AG10803 (cell line): ENCODE measurements at regions not wholly inside any gene's neighbourhood (a gene's known extent, or its start where the extent isn't known, plus 50 kb on each side); places are given as distances from the start of the nearest gene placed in this dataset.

Source experiments
- DNase-seq: peaks from one replicate; pipeline ENCODE4 v3.0.0; 2010; ENCODE audit warnings: low read depth
- H3K4me3 ChIP-seq: 2 replicates; pipeline ENCODE4 v1.5.1; 2011; ENCODE audit warnings: mild to moderate bottlenecking, low read length, control low read depth
- TF ChIP-seq, protein P1 (sequence below): conservative IDR thresholded peaks from 2 replicates; pipeline ENCODE4 v1.5.1; 2011; ENCODE audit warnings: mild to moderate bottlenecking, low read length, control low read depth, inconsistent platforms

DNA sequence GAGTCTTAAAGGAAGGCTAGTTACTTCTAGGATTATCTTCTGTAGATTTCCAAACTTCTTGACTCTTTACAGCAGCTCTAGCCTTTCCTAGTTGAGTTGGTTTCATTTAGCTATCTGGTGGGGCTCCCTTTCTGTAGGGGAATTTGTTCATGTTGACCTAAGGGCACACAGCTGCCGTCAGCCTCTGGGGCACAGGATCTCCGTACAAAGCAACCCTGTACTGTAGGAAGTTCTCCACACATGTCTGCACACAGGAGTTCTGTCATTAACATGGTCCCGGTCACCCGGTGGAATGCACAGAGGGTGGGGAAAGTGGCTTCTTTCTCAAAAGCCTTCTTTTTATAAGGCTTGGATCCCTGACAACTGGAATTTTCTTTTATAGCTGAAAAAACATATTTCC lies 88.7 kb upstream of the TNIK start:
- no peak for DNase-seq
- no peak overlapping the region for H3K4me3 ChIP-seq
- TF ChIP-seq, protein P1, sequence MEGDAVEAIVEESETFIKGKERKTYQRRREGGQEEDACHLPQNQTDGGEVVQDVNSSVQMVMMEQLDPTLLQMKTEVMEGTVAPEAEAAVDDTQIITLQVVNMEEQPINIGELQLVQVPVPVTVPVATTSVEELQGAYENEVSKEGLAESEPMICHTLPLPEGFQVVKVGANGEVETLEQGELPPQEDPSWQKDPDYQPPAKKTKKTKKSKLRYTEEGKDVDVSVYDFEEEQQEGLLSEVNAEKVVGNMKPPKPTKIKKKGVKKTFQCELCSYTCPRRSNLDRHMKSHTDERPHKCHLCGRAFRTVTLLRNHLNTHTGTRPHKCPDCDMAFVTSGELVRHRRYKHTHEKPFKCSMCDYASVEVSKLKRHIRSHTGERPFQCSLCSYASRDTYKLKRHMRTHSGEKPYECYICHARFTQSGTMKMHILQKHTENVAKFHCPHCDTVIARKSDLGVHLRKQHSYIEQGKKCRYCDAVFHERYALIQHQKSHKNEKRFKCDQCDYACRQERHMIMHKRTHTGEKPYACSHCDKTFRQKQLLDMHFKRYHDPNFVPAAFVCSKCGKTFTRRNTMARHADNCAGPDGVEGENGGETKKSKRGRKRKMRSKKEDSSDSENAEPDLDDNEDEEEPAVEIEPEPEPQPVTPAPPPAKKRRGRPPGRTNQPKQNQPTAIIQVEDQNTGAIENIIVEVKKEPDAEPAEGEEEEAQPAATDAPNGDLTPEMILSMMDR, result no peak

DNA sequence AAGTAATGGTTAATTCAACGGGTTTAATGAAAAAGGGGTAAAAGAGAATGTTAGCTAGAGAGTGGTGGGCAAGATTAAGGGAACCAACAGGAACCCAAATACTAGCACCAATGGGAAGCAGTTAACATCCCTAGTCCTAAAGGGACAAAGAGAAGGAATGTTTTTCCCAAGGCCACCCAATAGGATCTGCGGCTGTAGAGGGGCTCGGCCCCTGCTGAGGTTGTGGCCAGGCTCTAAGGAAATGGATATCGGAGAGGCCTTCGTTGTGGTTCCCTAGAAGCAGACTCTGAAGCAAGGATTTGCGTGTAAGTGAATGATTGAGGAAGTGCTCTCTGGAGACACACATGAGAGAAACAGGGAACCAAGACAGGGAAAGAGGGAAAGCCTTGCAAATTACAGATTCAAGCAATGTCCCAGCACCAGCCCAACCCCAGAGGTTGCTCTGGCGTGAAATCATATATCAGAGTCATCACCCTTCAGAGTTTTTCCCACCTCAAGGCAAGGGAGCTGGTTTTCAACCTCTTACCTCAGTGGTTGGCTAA lies 83.6 kb upstream of the TNIK start:
- TF ChIP-seq, protein P1, result no peak
- no peak overlapping the region for H3K4me3 ChIP-seq
- DNase-seq, result no peak

DNA sequence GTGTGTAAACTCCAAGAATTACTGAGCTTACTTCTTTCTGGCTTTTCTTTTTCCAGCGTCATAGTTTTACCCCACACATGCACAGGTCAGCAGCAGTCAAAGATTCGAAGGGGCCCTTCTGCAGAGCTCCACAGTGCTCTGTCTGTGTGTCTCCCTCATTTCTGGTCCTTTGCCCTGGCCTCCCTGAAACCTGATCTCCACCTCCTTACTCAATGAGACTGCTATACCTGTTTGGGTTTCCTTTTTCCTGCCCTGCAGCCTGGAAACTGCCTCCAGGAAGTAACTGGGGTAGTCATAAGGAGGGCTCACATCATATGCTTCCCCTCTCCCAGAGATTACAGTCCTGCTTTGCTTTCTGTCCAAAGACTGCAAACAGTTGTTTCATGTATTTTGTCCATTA lies 82.8 kb upstream of the TNIK start:
- H3K4me3 ChIP-seq, result no peak overlapping the region
- DNase-seq, result no peak
- TF ChIP-seq, protein P1, result no peak

DNA sequence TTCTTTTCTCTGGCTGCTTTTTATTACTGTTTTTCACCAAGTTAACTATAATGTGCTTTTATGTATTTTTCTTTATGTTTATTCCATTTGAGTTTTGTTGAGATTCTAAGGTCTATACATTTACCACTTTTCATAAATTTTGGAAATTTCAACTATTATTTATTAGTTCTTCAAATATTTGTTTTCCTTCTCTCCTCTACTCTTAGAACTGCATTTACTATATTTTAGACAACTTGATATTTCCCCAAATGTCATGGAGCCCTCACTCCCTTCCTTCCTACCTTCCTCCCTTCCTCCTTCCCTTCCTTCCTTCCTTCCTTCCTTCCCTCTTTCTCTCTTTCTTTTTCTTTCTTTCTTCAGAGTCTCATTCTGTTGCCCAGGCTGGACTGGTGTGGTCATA lies 81.4 kb upstream of the TNIK start:
- TF ChIP-seq, protein P1, result no peak
- no peak for DNase-seq
- no peak overlapping the region for H3K4me3 ChIP-seq

DNA sequence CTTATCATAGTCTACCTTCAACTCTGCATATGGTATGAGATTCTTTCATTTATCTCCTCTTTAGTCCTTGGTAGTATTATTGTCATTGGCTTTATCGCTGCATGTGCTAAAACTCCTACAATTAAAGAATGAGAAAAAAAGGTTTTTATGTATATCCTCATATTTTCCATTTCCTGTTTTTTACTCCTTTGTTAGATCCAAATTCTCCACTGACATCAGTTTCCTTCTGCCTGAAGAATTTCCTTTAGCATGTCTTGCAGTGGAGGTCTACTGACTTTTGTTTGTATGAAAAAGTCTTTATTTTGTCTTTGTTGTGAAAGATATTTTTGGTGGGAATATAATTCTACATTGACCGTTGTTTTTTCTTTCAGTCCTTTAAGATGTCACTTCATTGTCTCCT lies 81.0 kb upstream of the TNIK start:
- no peak overlapping the region for H3K4me3 ChIP-seq
- TF ChIP-seq, protein P1, result no peak
- DNase-seq, result no peak

DNA sequence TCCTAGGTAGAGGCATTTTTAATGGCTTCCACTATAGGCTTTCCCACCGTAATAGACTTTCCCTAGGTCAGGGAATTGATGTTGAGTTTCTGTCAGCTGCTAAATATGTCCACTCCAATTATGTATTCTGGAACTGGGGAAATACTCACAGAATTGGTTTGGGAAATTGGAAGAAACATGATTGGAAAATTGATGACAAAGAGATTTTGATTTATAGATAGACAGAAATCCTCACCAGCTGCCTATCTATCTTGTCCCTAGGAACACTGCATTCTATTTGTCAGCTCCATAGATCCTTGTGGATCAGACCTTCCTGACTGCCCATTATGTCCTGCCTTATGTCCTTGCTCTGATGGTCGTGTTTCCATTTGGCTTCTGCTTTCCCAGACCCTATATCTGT lies 75.6 kb upstream of the TNIK start:
- H3K4me3 ChIP-seq, result no peak overlapping the region
- TF ChIP-seq, protein P1, result no peak
- DNase-seq, result no peak

DNA sequence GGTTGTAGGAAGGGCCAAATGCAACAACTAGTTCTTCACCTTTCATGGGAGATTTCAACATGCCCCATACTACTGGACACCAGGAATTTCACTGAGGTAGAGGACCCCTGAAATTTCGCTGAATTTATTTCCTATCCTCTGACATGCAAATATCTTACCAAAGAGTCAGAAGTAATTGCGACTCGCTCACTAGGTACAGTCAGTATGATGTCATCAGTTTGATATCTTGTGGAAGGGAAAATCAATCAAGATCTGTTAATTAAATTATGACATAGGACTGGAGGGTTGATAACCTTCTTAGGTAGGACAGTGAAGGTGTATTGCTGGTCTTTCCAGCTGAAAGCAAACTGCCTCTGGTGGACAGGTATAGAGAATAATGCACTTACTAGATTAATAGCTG lies 74.9 kb upstream of the TNIK start:
- no peak overlapping the region for H3K4me3 ChIP-seq
- TF ChIP-seq, protein P1, result no peak
- DNase-seq, result no peak
